Colonic mucosa (tissue), 4 donors: ENCODE measurements at regions not wholly inside any gene's neighbourhood (a gene's known extent, or its start where the extent isn't known, plus 50 kb on each side); places are given as distances from the start of the nearest gene placed in this dataset.

Experiments used
- DNase-seq: peaks from one replicate; pipeline ENCODE4 v3.0.0-alpha.2; 2020
- H3K27ac ChIP-seq: fragments of 200-600 bp; one replicate; pipeline ENCODE4 v1.8.0; 2021
- H3K27me3 ChIP-seq: fragments of 200-600 bp; one replicate; pipeline ENCODE4 v1.8.0; 2021
- H3K36me3 ChIP-seq: fragments of 200-600 bp; one replicate; pipeline ENCODE4 v1.8.0; 2021
- H3K4me1 ChIP-seq: fragments of 200-600 bp; one replicate; pipeline ENCODE4 v1.8.0; 2021; ENCODE audit warnings: mild to moderate bottlenecking
- H3K4me3 ChIP-seq: fragments of 200-600 bp; one replicate; pipeline ENCODE4 v1.8.0; 2021
- H3K9ac ChIP-seq, 2 donors: one replicate each; pipeline ENCODE4 v1.7.0; 2013; ENCODE audit warnings: control low read depth in 2 of 2, low read depth in 2 of 2, low read length in 2 of 2
- H3K9me3 ChIP-seq: fragments of 200-600 bp; one replicate; pipeline ENCODE4 v1.8.0; 2021
- intact Hi-C: fragments of 100-400 bp; cut with DNase I; formaldehyde crosslinking; loops from one replicate; pipeline ENCODE4 v1.14.1; 2022
- TF ChIP-seq, protein P1 (sequence below): fragments of 200-600 bp; IDR thresholded peaks from one replicate; pipeline ENCODE4 v1.8.0; 2022; ENCODE audit warnings: antibody characterized with exemption, mild to moderate bottlenecking
- donor health status: healthy.
- donor health status: DM: no; HTN: no; CAD: no.
- donor health status: DM: no; HTN: no; CAD: no.

DNA sequence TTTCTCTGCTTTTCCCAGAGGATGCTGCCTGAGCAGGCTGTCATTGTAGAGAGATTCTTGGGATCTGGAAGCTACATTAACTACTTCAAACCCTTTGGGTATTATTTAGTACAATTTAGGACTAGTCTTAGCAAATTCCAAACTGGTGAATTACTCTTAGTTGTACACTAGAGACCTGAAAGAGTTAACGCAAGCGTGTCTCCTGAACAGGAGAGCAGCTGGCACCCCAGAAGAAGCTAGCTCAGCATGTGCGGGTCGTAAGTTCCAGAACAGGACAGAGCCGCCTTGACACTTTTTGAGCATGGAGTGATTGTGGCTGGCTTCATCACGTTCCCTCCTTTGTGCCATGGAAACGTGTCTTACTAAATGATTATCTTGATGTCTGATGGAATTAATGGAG is 495.7 kb upstream of the TPK1 start:
- no peaks in the 10 kb centered on the region for H3K4me1 ChIP-seq
- H3K4me3 ChIP-seq, result no peak overlapping the region
- intact Hi-C loops, result no loop called here
- H3K36me3 ChIP-seq, result no peaks in the 10 kb centered on the region
- TF ChIP-seq, protein P1, sequence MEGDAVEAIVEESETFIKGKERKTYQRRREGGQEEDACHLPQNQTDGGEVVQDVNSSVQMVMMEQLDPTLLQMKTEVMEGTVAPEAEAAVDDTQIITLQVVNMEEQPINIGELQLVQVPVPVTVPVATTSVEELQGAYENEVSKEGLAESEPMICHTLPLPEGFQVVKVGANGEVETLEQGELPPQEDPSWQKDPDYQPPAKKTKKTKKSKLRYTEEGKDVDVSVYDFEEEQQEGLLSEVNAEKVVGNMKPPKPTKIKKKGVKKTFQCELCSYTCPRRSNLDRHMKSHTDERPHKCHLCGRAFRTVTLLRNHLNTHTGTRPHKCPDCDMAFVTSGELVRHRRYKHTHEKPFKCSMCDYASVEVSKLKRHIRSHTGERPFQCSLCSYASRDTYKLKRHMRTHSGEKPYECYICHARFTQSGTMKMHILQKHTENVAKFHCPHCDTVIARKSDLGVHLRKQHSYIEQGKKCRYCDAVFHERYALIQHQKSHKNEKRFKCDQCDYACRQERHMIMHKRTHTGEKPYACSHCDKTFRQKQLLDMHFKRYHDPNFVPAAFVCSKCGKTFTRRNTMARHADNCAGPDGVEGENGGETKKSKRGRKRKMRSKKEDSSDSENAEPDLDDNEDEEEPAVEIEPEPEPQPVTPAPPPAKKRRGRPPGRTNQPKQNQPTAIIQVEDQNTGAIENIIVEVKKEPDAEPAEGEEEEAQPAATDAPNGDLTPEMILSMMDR, result no peak
- DNase-seq, result no peak
- no peaks in the 10 kb centered on the region for H3K27me3 ChIP-seq
- no peaks in the 10 kb centered on the region for H3K9me3 ChIP-seq
- H3K27ac ChIP-seq, result no peak overlapping the region
- no peak overlapping the region for H3K9ac ChIP-seq

DNA sequence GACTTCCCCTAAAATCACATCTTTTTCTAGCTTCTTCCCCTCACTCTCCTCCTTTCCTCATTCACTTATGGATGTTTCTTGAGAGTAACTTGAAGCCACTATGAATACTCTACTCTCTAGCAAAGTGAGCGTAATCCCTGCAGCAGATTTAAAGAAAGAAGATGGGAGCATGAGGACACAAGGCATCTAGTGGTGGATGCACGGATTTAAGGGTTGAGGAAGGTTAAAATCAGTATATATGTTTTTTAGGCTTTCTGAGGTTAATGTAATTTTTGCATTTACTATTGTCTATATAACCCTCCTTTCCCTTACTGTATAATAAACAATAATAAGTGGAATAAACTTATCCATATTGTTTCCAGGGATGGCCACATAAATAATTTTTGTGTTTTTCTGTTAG is 495.2 kb upstream of the TPK1 start:
- TF ChIP-seq, protein P1, result no peak
- no peak overlapping the region for H3K9ac ChIP-seq
- H3K27me3 ChIP-seq, result no peaks in the 10 kb centered on the region
- H3K4me1 ChIP-seq, result no peaks in the 10 kb centered on the region
- no peaks in the 10 kb centered on the region for H3K36me3 ChIP-seq
- no peak for DNase-seq
- intact Hi-C loops, result no loop called here
- no peak overlapping the region for H3K4me3 ChIP-seq
- H3K9me3 ChIP-seq, result no peaks in the 10 kb centered on the region
- no peak overlapping the region for H3K27ac ChIP-seq

DNA sequence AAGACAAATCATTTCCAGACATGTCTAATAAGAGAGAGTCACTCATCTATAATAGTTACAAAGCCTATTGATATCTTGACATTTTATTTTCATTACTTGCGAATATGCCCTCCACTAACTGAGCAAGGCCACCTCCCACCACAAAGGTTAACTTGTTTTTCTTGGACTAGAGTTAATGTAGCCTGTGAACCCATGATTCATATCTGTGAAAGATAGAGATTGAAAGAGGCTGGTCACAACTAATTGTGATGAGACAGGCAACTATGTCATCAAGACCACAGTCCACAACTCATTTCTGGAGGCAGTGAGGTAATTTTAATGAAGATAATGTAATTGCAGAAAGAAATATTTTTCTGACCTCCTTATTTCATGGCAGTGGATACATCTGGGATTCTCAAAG is 491.8 kb upstream of the TPK1 start:
- Histone ChIP-seq H3K9ac (no peak overlapping the region), H3K9me3 (no peaks in the 10 kb centered on the region), H3K27me3 (no peaks in the 10 kb centered on the region), H3K4me3 (no peak overlapping the region), H3K27ac (no peak overlapping the region), H3K4me1 (no peaks in the 10 kb centered on the region), H3K36me3 (no peaks in the 10 kb centered on the region)
- intact Hi-C loops, result no loop called here
- TF ChIP-seq, protein P1, result no peak
- DNase-seq, result no peak

DNA sequence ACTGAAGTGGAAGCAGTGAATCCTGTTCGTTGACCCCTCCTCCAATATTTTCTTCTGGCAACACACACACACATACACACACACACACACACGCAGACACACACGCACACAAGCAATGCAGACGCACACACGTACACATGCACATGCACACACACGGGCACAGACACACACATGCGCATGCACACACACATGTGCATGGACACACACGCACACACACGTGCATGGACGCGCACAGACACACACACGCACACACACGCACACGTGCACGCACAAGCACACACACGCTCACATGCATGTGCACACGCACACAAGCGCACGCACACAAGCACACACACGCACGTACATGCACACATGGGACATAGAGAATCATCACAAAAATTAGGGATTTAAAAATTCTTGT is 488.2 kb upstream of the TPK1 start:
- Histone ChIP-seq H3K4me1 (no peaks in the 10 kb centered on the region), H3K36me3 (no peaks in the 10 kb centered on the region), H3K27ac (no peak overlapping the region), H3K4me3 (no peak overlapping the region), H3K27me3 (no peaks in the 10 kb centered on the region), H3K9ac (no peak overlapping the region), H3K9me3 (no peaks in the 10 kb centered on the region)
- TF ChIP-seq, protein P1, result no peak
- no peak for DNase-seq
- intact Hi-C loops, result no loop called here

DNA sequence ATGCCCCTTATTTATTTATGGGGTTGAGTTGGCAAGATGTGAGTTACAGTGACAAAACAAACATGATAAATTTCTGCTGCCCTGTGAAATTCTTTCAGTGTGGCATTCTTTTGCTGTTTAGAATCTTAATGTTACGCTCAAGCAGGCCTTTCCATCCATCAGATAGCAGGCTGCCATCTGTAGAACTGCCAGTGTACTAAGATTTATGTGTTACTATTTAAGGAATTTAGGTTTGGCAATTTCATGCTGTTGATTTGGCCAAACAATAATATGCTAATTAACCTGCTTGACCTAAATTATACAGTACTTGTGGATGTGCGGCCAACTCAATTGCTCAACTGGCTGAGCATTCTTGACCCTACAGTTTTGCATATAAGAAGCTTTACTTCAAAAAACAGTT is 477.7 kb upstream of the TPK1 start:
- intact Hi-C loops, result no loop called here
- H3K9ac ChIP-seq, result no peak overlapping the region
- no peak overlapping the region for H3K4me3 ChIP-seq
- H3K27me3 ChIP-seq, result no peaks in the 10 kb centered on the region
- DNase-seq, result no peak
- TF ChIP-seq, protein P1, result no peak
- H3K4me1 ChIP-seq, result no peaks in the 10 kb centered on the region
- no peaks in the 10 kb centered on the region for H3K36me3 ChIP-seq
- H3K9me3 ChIP-seq, result no peaks in the 10 kb centered on the region
- H3K27ac ChIP-seq, result no peak overlapping the region

DNA sequence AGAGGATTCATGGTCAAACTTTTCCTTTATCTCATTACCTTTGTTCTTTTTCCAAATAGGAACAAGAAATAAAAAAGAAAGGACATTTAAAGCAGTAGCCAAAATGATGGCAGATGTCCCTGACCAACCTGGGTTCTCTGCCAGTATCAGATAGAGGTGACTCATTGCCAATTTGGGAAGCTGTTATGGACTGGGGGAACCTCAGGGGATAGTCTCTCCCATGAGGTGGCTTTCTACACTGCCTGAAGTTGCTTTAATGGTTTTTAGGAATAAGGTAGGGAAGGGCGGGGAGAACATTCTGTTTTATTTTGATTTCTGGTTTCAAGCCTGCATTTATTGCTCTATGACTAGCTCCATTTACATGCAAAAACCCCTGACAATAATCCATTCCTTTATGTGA is 457.9 kb upstream of the TPK1 start:
- DNase-seq, result no peak
- Histone ChIP-seq H3K9ac (no peak overlapping the region), H3K9me3 (peaks cover 4% of the 10 kb centered on the region), H3K27me3 (no peaks in the 10 kb centered on the region), H3K36me3 (no peaks in the 10 kb centered on the region), H3K4me1 (no peaks in the 10 kb centered on the region), H3K27ac (no peak overlapping the region), H3K4me3 (no peak overlapping the region)
- TF ChIP-seq, protein P1, result no peak
- intact Hi-C loops, result no loop called here
